B cell (primary cell): ENCODE measurements at regions not wholly inside any gene's neighbourhood (a gene's known extent, or its start where the extent isn't known, plus 50 kb on each side); places are given as distances from the start of the nearest gene placed in this dataset.

ENCODE experiments used
- ATAC-seq: fragments of 200-7000 bp; cut with Tn5 transposase; one replicate; pipeline ENCODE4 v1.10.0; 2021; ENCODE audit warnings: low read depth, mild to moderate bottlenecking, moderate number of reproducible peaks, moderate library complexity
- CTCF ChIA-PET: fragments of 350-600 bp; sonication (Branson Sonifier 250); formaldehyde crosslinking; loops from one replicate; lab custom pipeline; 2021; ENCODE audit warnings: antibody characterized with exemption, inconsistent platforms; lab: Charles Lee
- POLR2A ChIA-PET: fragments of 350-600 bp; sonication (Branson Sonifier 250); formaldehyde crosslinking; loops from one replicate; lab custom pipeline; 2021; ENCODE audit warnings: antibody characterized with exemption; lab: Charles Lee
- DNase-seq: peaks from one replicate; pipeline ENCODE4 v3.0.0; 2013
- H2AFZ ChIP-seq: 2 replicates; pipeline ENCODE4 v1.6.1; 2012; ENCODE audit warnings: mild to moderate bottlenecking, low read depth, low read length; ENCODE audit not compliant: insufficient read depth, poor library complexity, severe bottlenecking
- H3K27ac ChIP-seq, 2 donors: 1 replicate in 1 of 2; 2 replicates in 1 of 2; pipeline ENCODE4 v1.5.1; 2012 to 2013; ENCODE audit warnings: low read length in 2 of 2, mild to moderate bottlenecking in 2 of 2, moderate library complexity in 1 of 2
- H3K27me3 ChIP-seq, 4 experiments: fragments of 200-600 bp in 1 of 4; sonication (generic) in 1 of 4; replicated peaks in 1 of 4; 1 replicate in 2 of 4; 2 replicates in 2 of 4; pipeline versions ENCODE4 v1.6.1 to v1.7.0; 2013 to 2016; ENCODE audit warnings: low read length in 3 of 4, mild to moderate bottlenecking in 2 of 4, mixed read lengths in 1 of 4, moderate library complexity in 1 of 4; ENCODE audit not compliant: insufficient read depth in 4 of 4, control insufficient read depth in 3 of 4; ENCODE audit errors: control extremely low read depth in 1 of 4
- H3K36me3 ChIP-seq, 2 experiments: replicated peaks in 1 of 2; 1 replicate in 1 of 2; 2 replicates in 1 of 2; pipeline versions ENCODE4 v1.6.1 to v1.7.1; 2013; ENCODE audit warnings: low read length in 1 of 2; ENCODE audit not compliant: insufficient read depth in 2 of 2, control insufficient read depth in 1 of 2; ENCODE audit errors: control extremely low read depth in 1 of 2, extremely low read depth in 1 of 2
- H3K4me1 ChIP-seq, 2 donors: fragments of 200-600 bp in 1 of 2; sonication (generic) in 1 of 2; 1 replicate in 1 of 2; 2 replicates in 1 of 2; pipeline versions ENCODE4 v1.5.1 to v1.6.1; 2013 to 2017; ENCODE audit warnings: low read length in 2 of 2; ENCODE audit not compliant: control insufficient read depth in 2 of 2, insufficient read depth in 2 of 2
- H3K4me2 ChIP-seq: replicated peaks from 2 replicates; pipeline ENCODE3; 2012; ENCODE audit warnings: mild to moderate bottlenecking, low read depth, low read length; ENCODE audit not compliant: poor library complexity, severe bottlenecking
- H3K4me3 ChIP-seq, 5 experiments: fragments of 200-600 bp in 1 of 5; sonication (generic) in 1 of 5; 1 replicate in 3 of 5; 2 replicates in 2 of 5; pipeline versions ENCODE4 v1.5.1 to v1.7.0; 2011 to 2016; ENCODE audit warnings: low read length in 4 of 5, mild to moderate bottlenecking in 4 of 5, low read depth in 2 of 5, control low read depth in 1 of 5, moderate library complexity in 1 of 5; ENCODE audit not compliant: insufficient read depth in 1 of 5; ENCODE audit errors: control extremely low read depth in 1 of 5, extremely low read depth in 1 of 5
- H3K79me2 ChIP-seq: fragments of 200-600 bp; sonication (generic); one replicate; pipeline ENCODE4 v1.6.0; 2016; ENCODE audit warnings: low read length; ENCODE audit not compliant: control insufficient read depth, insufficient read depth
- H3K9ac ChIP-seq: fragments of 200-600 bp; sonication (generic); 2 replicates; pipeline ENCODE4 v1.6.1; 2017; ENCODE audit warnings: mild to moderate bottlenecking, low read length, moderate library complexity
- H3K9me3 ChIP-seq, 3 donors: one replicate each; pipeline versions ENCODE4 v1.6.1 to v1.7.1; 2013; ENCODE audit warnings: low read length in 2 of 3; ENCODE audit not compliant: control insufficient read depth in 2 of 3, insufficient read depth in 1 of 3; ENCODE audit errors: control extremely low read depth in 1 of 3
- H4K20me1 ChIP-seq: 2 replicates; pipeline ENCODE4 v1.6.0; 2012; ENCODE audit warnings: mild to moderate bottlenecking, low read length; ENCODE audit not compliant: insufficient read depth, control insufficient read depth, poor library complexity, severe bottlenecking
- H3K27ac Mint-ChIP-seq: one replicate; pipeline ENCODE4 v1.8.0; 2021; ENCODE audit warnings: mixed read lengths
- H3K27me3 Mint-ChIP-seq: one replicate; pipeline ENCODE4 v1.8.0; 2021; ENCODE audit warnings: mixed read lengths
- H3K4me1 Mint-ChIP-seq: one replicate; pipeline ENCODE4 v1.8.0; 2021; ENCODE audit warnings: mixed read lengths
- H3K4me3 Mint-ChIP-seq: one replicate; pipeline ENCODE4 v1.8.0; 2021; ENCODE audit warnings: mixed read lengths
- H3K9me3 Mint-ChIP-seq: one replicate; pipeline ENCODE4 v1.8.0; 2022; ENCODE audit warnings: mixed read lengths; ENCODE audit not compliant: insufficient read depth
- EZH2 ChIP-seq: IDR thresholded peaks from 2 replicates; pipeline ENCODE4 v1.6.1; 2012; ENCODE audit warnings: borderline replicate concordance, low read depth, mild to moderate bottlenecking, moderate library complexity, low read length; ENCODE audit not compliant: insufficient read depth, poor library complexity, severe bottlenecking
- WGBS: methylation state at CpG from one replicate; pipeline ENCODE4 v1.1.5; 2013; ENCODE audit warnings: missing lambda C conversion rate; ENCODE audit not compliant: insufficient coverage; 5-methylcytosine and 5-hydroxymethylcytosine counted together
- intact Hi-C: fragments of 100-400 bp; cut with micrococcal nuclease; formaldehyde crosslinking; loops from one replicate; pipeline ENCODE4 v1.10.0; 2022
- TF ChIP-seq, protein P1 (sequence below): fragments of 200-600 bp; IDR thresholded peaks from one replicate; pipeline ENCODE4 v1.8.0; 2022; ENCODE audit warnings: antibody characterized with exemption, mild to moderate bottlenecking

DNA sequence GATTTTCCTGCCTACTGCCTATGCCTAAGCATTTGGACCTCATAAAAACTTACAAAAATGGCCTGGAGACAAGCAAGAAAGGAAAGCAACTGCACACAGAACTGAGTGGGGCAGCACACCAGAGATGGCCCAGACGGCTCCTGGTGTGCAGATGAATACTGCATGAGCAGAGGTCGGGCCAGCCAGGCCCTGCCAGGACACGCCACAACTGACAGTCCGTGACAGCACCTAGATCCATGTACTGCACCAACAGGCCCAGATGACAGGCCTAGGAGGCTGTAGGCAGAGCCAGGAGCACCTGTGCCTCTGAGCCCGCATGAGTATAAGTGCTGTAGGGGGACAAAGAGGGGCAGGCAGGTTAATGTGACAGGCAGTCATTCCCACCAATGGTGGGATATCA lies 160.2 kb downstream of the IGLL1 start:
- ATAC-seq (no peak), DNase-seq (no peak)
- Mint-ChIP-seq H3K4me1 (peaks cover 15% of the 10 kb centered on the region), H3K4me3 (no peak overlapping the region), H3K9me3 (no peaks in the 10 kb centered on the region), H3K27me3 (peaks cover 9% of the 10 kb centered on the region), H3K27ac (no peak overlapping the region)
- Histone ChIP-seq H3K4me1 (peaks cover 15 to 22% of the 10 kb centered on the region in 2 donors), H3K4me3 (no peak overlapping the region), H3K36me3 (no peaks in the 10 kb centered on the region), H3K27me3 (no peaks in the 10 kb centered on the region), H3K27ac (no peak overlapping the region), H4K20me1 (no peaks in the 10 kb centered on the region), H3K4me2 (no peak overlapping the region), H3K9me3 (no peaks in the 10 kb centered on the region), H3K79me2 (no peaks in the 10 kb centered on the region), H3K9ac (no peak overlapping the region), H2AFZ (no peak overlapping the region)
- WGBS = 93% methylated on average over 5 of the region's 5 CpGs
- TF ChIP-seq, protein P1, sequence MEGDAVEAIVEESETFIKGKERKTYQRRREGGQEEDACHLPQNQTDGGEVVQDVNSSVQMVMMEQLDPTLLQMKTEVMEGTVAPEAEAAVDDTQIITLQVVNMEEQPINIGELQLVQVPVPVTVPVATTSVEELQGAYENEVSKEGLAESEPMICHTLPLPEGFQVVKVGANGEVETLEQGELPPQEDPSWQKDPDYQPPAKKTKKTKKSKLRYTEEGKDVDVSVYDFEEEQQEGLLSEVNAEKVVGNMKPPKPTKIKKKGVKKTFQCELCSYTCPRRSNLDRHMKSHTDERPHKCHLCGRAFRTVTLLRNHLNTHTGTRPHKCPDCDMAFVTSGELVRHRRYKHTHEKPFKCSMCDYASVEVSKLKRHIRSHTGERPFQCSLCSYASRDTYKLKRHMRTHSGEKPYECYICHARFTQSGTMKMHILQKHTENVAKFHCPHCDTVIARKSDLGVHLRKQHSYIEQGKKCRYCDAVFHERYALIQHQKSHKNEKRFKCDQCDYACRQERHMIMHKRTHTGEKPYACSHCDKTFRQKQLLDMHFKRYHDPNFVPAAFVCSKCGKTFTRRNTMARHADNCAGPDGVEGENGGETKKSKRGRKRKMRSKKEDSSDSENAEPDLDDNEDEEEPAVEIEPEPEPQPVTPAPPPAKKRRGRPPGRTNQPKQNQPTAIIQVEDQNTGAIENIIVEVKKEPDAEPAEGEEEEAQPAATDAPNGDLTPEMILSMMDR = no peak
- no peak for TF ChIP-seq EZH2
- intact Hi-C loops = no loop called here
- POLR2A ChIA-PET = no interaction called here
- CTCF ChIA-PET = no interaction called here

DNA sequence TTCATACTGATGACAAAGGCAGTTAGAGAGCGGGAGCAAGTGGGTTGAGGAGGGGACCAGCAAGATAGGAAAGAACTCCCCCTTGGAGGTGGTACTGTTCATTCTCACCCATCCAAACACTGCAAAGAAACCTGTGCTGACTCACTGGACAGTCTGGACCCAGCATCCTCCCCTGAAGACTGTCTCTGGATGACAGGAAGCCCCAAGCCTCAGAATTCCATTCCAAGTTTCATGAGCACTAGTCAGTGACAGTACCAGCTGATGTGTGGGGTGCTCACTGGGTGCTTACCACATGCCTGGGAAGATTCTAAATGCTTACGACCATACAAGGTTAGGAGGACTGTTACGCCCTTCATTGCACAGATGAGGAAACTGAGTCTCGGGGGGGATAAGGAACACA lies 160.9 kb downstream of the IGLL1 start:
- H3K9me3 Mint-ChIP-seq = no peaks in the 10 kb centered on the region
- WGBS = 84% methylated on average over 3 of the region's 4 CpGs
- no peak overlapping the region for H3K27ac Mint-ChIP-seq
- Histone ChIP-seq H2AFZ (no peak overlapping the region), H4K20me1 (no peaks in the 10 kb centered on the region), H3K36me3 (no peaks in the 10 kb centered on the region), H3K4me3 (no peak overlapping the region), H3K4me2 (no peak overlapping the region), H3K4me1 (peaks cover 9 to 15% of the 10 kb centered on the region in 2 donors), H3K27me3 (no peaks in the 10 kb centered on the region), H3K9me3 (no peaks in the 10 kb centered on the region), H3K79me2 (no peaks in the 10 kb centered on the region), H3K27ac (no peak overlapping the region), H3K9ac (no peak overlapping the region)
- POLR2A ChIA-PET = no interaction called here
- ATAC-seq (no peak), DNase-seq (no peak)
- intact Hi-C loops = no loop called here
- TF ChIP-seq, protein P1 = no peak
- H3K27me3 Mint-ChIP-seq = peaks cover 9% of the 10 kb centered on the region
- H3K4me3 Mint-ChIP-seq = no peak overlapping the region
- H3K4me1 Mint-ChIP-seq = peaks cover 9% of the 10 kb centered on the region
- CTCF ChIA-PET = no interaction called here
